BLaER1 treated with 17β-estradiol and CSF1 and Interleukin-3, amounts not matched to agents 10 nM and 100 nM (cell line): ENCODE measurements at regions not wholly inside any gene's neighbourhood (a gene's known extent, or its start where the extent isn't known, plus 50 kb on each side); places are given as distances from the start of the nearest gene placed in this dataset.

ENCODE experiments used
- H3K27ac ChIP-seq, 11 experiments: shearing (Covaris generic); formaldehyde crosslinking; 2 replicates each; pipeline ENCODE4 v1.8.1; 2022
- H3K27me3 ChIP-seq, 11 experiments: shearing (Covaris generic); formaldehyde crosslinking; 2 replicates each; pipeline ENCODE4 v1.8.1; 2022
- H3K36me3 ChIP-seq, 11 experiments: shearing (Covaris generic); formaldehyde crosslinking; 2 replicates each; pipeline ENCODE4 v1.8.1; 2022
- H3K4me1 ChIP-seq, 10 experiments: shearing (Covaris generic); formaldehyde crosslinking; 2 replicates each; pipeline ENCODE4 v1.8.1; 2022
- H3K4me2 ChIP-seq, 11 experiments: shearing (Covaris generic); formaldehyde crosslinking; 2 replicates each; pipeline ENCODE4 v1.8.1; 2022
- H3K4me3 ChIP-seq, 10 experiments: shearing (Covaris generic); formaldehyde crosslinking; 2 replicates each; pipeline ENCODE4 v1.8.1; 2022
- H3K9ac ChIP-seq, 11 experiments: shearing (Covaris generic); formaldehyde crosslinking; 2 replicates each; pipeline ENCODE4 v1.8.1; 2022
- H3K9me3 ChIP-seq, 11 experiments: shearing (Covaris generic); formaldehyde crosslinking; replicated peaks in 1 of 11; 2 replicates each; pipeline ENCODE4 v1.8.1; 2022
- H4K20me1 ChIP-seq, 11 experiments: shearing (Covaris generic); formaldehyde crosslinking; 2 replicates each; pipeline ENCODE4 v1.8.1; 2022
- Cebpa-rat ChIP-seq, 11 experiments: shearing (Covaris generic); IDR thresholded peaks; 2 replicates each; pipeline ENCODE4 v1.8.1; 2022

DNA sequence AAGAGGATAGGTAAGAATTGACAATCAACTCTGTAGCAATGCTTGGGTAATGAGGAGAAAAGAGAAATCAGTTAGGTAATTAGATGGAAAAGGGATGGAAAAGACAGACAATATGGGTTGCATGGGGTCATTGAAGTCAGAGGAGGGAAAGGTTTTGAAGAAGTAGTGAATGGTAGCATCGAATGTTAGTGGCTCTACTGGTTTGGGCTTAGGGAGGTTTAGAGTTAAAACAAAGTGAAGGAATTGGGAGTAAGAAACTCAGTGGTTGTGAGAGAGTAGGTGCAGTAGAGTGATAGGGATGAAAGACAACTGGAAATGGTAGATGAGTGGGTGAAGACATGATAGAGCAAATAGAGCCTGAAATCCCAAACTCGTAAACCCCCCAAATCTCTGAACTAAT is 140.1 kb upstream of the ZFP64 start:
- H3K4me3 ChIP-seq, result no peak overlapping the region
- no peaks in the 10 kb centered on the region for H4K20me1 ChIP-seq
- H3K9ac ChIP-seq, result no peak overlapping the region
- no peaks in the 10 kb centered on the region for H3K27me3 ChIP-seq
- no peaks in the 10 kb centered on the region for H3K36me3 ChIP-seq
- H3K9me3 ChIP-seq, result peaks cover 5 to 21% (median 11%) of the 10 kb centered on the region in 11 experiments; a peak in 14 of 22 replicates
- peaks cover 0 to 9% (median 7%) of the 10 kb centered on the region in 10 experiments; a peak in 9 of 20 replicates for H3K4me1 ChIP-seq
- H3K27ac ChIP-seq, result no peak overlapping the region
- TF ChIP-seq Cebpa-rat (IDR thresholded peaks at IDR 0.05), result no peak
- H3K4me2 ChIP-seq, result no peak overlapping the region

DNA sequence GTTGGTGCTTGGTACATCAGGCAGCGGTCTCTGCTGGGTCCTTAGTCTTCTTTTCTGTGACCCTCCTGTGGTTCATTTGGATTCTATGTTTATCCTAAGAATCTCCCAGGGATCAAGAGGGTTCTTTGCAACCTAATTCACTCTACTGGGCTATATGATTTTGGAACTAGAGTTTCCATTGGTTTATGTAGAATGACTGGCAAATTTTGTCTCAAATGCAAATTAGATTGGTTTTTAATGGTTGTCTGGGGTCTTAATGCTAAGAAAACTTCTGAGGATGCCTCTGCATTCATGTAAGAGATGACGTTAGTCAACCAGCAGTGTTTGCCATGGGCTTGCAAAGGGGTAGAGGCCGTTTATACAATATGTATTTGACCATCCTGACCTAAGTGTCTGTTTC is 129.8 kb upstream of the ZFP64 start:
- TF ChIP-seq Cebpa-rat (IDR thresholded peaks at IDR 0.05), result no peak
- Histone ChIP-seq H4K20me1 (no peaks in the 10 kb centered on the region), H3K4me2 (no peak overlapping the region), H3K4me1 (no peaks in the 10 kb centered on the region), H3K4me3 (no peak overlapping the region), H3K27me3 (no peaks in the 10 kb centered on the region), H3K9me3 (peaks cover 0 to 7% (median 3%) of the 10 kb centered on the region in 11 experiments; a peak in 7 of 22 replicates), H3K27ac (no peak overlapping the region), H3K9ac (no peak overlapping the region), H3K36me3 (no peaks in the 10 kb centered on the region)

DNA sequence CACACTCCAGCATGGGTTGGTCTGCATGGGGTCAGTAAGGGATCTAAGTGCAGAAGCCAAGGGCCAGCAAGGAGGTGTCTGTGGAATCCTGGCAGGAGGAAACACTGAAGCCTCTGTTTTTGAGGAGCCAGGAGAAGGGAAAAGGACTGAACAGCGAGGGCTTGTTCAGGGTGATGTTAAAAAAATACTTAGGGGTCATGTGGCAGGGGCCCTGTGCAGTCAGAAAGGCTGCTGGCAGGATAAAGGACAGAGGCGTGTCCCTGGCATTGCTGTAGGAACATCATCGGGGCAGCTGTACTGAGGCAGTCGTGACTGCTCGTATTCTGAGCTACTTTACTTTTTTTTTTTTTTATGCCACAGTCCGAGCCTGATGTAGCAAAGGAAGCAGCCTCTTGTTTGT is 127.1 kb upstream of the ZFP64 start:
- no peaks in the 10 kb centered on the region for H3K36me3 ChIP-seq
- H3K27me3 ChIP-seq, result no peaks in the 10 kb centered on the region
- peaks cover 0 to 7% (median 3%) of the 10 kb centered on the region in 11 experiments; a peak in 7 of 22 replicates for H3K9me3 ChIP-seq

DNA sequence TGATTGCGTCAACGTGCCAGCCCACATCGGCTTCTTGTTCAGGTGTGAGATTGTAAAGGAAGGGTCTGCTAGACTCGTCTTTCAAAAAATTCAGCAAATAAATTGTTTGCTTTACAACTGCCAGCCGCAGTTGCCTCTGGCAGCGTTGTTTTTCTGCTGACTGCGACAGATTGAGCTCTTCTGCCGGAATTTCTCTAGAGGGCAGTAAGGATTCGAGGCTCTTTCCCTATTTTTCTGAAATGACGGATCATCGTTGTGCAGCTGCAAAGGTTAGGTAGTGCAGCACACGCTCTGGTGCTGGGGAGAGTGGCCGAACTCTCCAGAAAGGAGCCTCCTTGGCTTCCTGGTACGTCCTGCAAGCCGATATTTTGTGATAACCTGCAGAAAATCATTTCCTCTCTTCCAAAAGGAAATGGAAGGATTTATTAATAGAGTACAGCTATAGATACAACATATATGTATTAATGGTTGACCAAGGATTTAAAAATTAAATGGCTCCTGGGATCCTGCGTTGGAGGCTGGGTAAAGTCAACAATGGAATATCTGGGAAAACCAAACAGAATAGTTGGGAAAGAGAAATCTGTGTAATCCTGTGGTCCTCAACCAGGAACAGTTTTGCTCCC is 121.9 kb upstream of the ZFP64 start:
- peaks cover 0 to 7% (median 0%) of the 10 kb centered on the region in 10 experiments; a peak in 2 of 20 replicates for H3K4me1 ChIP-seq
- peaks cover 0 to 7% (median 3%) of the 10 kb centered on the region in 11 experiments; a peak in 7 of 22 replicates for H3K9me3 ChIP-seq
- H3K9ac ChIP-seq, result no peak overlapping the region
- H3K36me3 ChIP-seq, result no peaks in the 10 kb centered on the region
- no peak for TF ChIP-seq Cebpa-rat (IDR thresholded peaks at IDR 0.05)
- no peak overlapping the region for H3K4me3 ChIP-seq
- no peaks in the 10 kb centered on the region for H4K20me1 ChIP-seq
- 0 out of 22 replicates have a peak overlapping the region, but pooled peaks of 1 of the 11 experiments have one; percentile 29 for H3K4me2 ChIP-seq
- no peaks in the 10 kb centered on the region for H3K27me3 ChIP-seq
- H3K27ac ChIP-seq, result no peak overlapping the region

More for the DNA sequence above, 127.1 kb upstream of the ZFP64 start:
- no peaks in the 10 kb centered on the region for H4K20me1 ChIP-seq
- H3K4me2 ChIP-seq, result no peak overlapping the region
- H3K9ac ChIP-seq, result no peak overlapping the region
- no peaks in the 10 kb centered on the region for H3K4me1 ChIP-seq
- TF ChIP-seq Cebpa-rat (IDR thresholded peaks at IDR 0.05), result no peak
- H3K4me3 ChIP-seq, result no peak overlapping the region
- H3K27ac ChIP-seq, result no peak overlapping the region

DNA sequence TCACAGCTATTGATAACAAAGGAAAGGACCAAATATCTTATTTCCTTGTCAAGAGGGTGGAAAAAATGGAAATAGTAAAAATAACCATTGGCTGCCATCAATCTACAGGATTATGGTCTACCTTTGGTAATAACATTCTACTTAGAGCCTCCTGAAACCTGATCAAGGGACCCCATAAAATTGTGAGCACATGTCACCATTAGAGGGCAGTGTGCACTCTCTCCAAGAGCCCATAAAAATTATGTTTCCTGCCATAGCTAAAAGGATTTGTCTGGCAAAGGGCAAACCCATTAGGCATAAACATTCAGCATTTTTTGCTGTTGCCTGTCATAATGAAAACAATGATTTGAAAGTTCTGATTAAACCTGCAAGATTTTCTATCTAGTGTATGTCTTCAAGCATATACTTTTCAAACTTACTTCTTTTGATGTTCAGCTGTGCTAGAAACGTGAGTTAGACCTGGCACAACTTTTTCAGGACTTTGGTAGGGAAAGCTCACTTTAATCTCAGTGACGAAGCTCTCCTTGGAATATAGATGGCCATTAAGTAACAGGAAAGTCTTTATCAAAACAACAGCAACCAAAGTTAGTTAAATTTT is 120.7 kb upstream of the ZFP64 start:
- TF ChIP-seq Cebpa-rat (IDR thresholded peaks at IDR 0.05), result no peak
- Histone ChIP-seq H3K4me1 (peaks cover 0 to 7% (median 5%) of the 10 kb centered on the region in 10 experiments; a peak in 12 of 20 replicates), H3K4me3 (no peak overlapping the region), H3K4me2 (no peak overlapping the region), H3K9me3 (peaks cover 0 to 7% (median 3%) of the 10 kb centered on the region in 11 experiments; a peak in 7 of 22 replicates), H3K9ac (no peak overlapping the region), H3K36me3 (no peaks in the 10 kb centered on the region), H3K27me3 (no peaks in the 10 kb centered on the region), H4K20me1 (no peaks in the 10 kb centered on the region), H3K27ac (no peak overlapping the region)

DNA sequence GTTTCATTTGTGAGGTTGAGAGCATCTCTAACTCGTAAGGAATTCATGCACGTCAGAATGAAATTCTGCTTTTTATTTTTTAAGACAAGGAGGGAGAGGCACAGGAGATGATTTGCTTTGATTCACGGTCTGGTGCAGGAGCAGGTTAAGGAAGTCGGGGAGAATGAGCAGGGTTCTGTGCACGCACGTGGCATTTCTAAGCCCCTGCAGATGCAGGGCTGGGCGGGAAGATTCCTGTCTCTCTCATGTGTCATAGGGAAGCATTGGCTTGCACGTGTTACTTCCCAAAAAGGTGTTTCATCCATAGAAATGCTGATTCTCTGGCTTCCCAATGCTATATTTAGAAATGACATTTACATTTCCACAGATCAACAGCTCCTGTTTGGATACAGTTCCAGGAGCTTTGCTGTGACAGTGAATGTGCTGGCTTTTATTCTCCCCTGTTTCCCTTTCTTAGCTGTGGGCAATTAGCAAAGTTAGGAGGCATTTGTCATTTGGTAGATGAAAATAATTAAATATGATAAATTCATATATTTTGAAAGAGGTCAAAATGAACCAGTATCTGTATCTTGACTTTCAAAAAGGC is 119.7 kb upstream of the ZFP64 start:
- no peak overlapping the region for H3K27ac ChIP-seq
- H3K4me1 ChIP-seq, result peaks cover 6 to 15% (median 12%) of the 10 kb centered on the region in 10 experiments; a peak in 19 of 20 replicates
- no peaks in the 10 kb centered on the region for H3K36me3 ChIP-seq
- H3K9ac ChIP-seq, result no peak overlapping the region
- no peak for TF ChIP-seq Cebpa-rat (IDR thresholded peaks at IDR 0.05)
- H4K20me1 ChIP-seq, result no peaks in the 10 kb centered on the region
- H3K9me3 ChIP-seq, result no peaks in the 10 kb centered on the region
- no peak overlapping the region for H3K4me3 ChIP-seq
- H3K27me3 ChIP-seq, result no peaks in the 10 kb centered on the region
- 0 out of 22 replicates have a peak overlapping the region, but pooled peaks of 2 of the 11 experiments have one; percentile 2 to 25 for H3K4me2 ChIP-seq

DNA sequence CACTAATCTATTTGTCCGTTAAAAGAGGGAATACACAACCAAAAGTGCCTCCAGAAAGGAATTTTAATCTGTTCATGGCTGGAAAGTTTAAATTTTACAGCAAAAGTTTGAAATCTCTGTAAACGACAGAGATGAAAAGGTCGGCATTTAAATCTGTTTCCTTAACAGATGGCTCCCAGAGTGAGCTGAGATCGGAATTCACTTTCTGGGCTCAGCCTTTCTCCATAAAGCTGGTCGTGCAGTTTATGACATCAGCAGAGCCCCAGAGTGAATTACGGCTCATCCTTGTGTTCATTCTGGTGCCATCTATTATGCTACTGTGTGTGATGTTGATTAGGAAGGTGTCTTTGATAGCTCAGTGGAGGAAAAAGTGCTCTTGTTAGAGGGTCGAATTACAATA is 117.6 kb upstream of the ZFP64 start:
- Histone ChIP-seq H3K27ac (no peak overlapping the region), H3K4me3 (no peak overlapping the region), H3K4me2 (no peak overlapping the region), H4K20me1 (no peaks in the 10 kb centered on the region), H3K9ac (no peak overlapping the region), H3K9me3 (no peaks in the 10 kb centered on the region), H3K27me3 (no peaks in the 10 kb centered on the region), H3K4me1 (peaks cover 11 to 23% (median 16%) of the 10 kb centered on the region in 10 experiments; a peak in 19 of 20 replicates), H3K36me3 (no peaks in the 10 kb centered on the region)
- TF ChIP-seq Cebpa-rat (IDR thresholded peaks at IDR 0.05), result no peak

DNA sequence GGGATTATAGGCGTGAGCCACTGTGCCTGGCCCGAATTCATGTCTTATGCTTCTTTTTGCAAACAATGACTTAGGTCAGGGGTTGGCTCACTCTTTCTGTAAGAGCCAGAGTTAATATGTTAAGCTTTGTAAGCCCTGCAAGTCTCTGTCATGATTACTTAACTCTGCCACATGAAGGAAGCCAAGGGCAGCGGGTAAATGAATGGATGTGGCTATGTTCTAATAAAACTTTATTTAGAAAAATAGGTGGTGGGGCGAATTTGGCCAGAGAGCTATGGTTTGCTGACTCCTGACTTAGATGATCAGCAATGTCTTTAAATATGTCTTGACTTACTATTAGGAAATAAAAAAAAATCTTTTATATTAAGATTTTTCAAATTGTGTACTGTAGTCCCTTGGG is 114.9 kb upstream of the ZFP64 start:
- H3K4me3 ChIP-seq, result no peak overlapping the region
- TF ChIP-seq Cebpa-rat (IDR thresholded peaks at IDR 0.05), result no peak
- no peak overlapping the region for H3K27ac ChIP-seq
- peaks cover 18 to 43% (median 33%) of the 10 kb centered on the region in 10 experiments for H3K4me1 ChIP-seq
- no peaks in the 10 kb centered on the region for H3K27me3 ChIP-seq
- no peaks in the 10 kb centered on the region for H3K36me3 ChIP-seq
- no peak overlapping the region for H3K9ac ChIP-seq
- peak overlapping the region in 10 of 11 experiments; percentile 18 to 65 (median 36); a peak in 19 of 22 replicates for H3K4me2 ChIP-seq
- no peaks in the 10 kb centered on the region for H4K20me1 ChIP-seq
- H3K9me3 ChIP-seq, result no peaks in the 10 kb centered on the region

DNA sequence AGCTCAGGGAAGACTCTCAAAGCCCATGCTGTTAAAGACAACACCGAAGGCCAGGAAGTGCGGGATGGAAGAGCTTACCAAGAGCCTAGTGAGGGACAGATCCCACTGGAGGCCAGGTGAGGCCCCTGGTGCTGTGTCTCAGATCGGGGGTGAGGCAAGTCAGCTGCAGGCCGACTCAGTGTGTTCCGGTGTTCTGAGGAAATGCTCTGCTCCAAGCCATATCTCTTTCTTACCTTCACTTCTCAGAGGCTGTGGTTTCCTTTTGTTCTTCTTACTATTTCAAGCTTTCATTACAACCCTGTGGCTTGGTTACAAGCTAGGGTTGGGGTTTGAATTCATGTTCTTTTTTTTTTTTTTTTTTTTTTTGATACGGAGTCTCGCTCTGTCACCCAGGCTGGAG is 114.3 kb upstream of the ZFP64 start:
- no peaks in the 10 kb centered on the region for H3K9me3 ChIP-seq
- no peak for TF ChIP-seq Cebpa-rat (IDR thresholded peaks at IDR 0.05)
- no peaks in the 10 kb centered on the region for H3K36me3 ChIP-seq
- H3K9ac ChIP-seq, result no peak overlapping the region
- H3K27me3 ChIP-seq, result no peaks in the 10 kb centered on the region
- H3K27ac ChIP-seq, result no peak overlapping the region
- peak overlapping the region in 9 of 11 experiments; percentile 18 to 57 (median 33); a peak in 16 of 22 replicates for H3K4me2 ChIP-seq
- no peaks in the 10 kb centered on the region for H4K20me1 ChIP-seq
- H3K4me1 ChIP-seq, result peaks cover 18 to 41% (median 33%) of the 10 kb centered on the region in 10 experiments
- no peak overlapping the region for H3K4me3 ChIP-seq
